Activated T-cell treated with anti-CD3 and anti-CD28 coated beads, Interleukin-2, amount 50 U/mL, for 24 hours (primary cell): ENCODE measurements at regions not wholly inside any gene's neighbourhood (a gene's known extent, or its start where the extent isn't known, plus 50 kb on each side); places are given as distances from the start of the nearest gene placed in this dataset.

ENCODE experiments used
- DNase-seq: peaks from one replicate; pipeline ENCODE4 v3.0.0-alpha.2; 2020
- H3K27ac Mint-ChIP-seq: 2 replicates; pipeline ENCODE4 v1.8.0; 2020; ENCODE audit warnings: mild to moderate bottlenecking, mixed read lengths
- H3K27me3 Mint-ChIP-seq: 2 replicates; pipeline ENCODE4 v1.8.0; 2020; ENCODE audit warnings: mixed read lengths
- H3K36me3 Mint-ChIP-seq: 2 replicates; pipeline ENCODE4 v1.8.0; 2020; ENCODE audit warnings: low read depth, mixed read lengths
- H3K4me1 Mint-ChIP-seq: 2 replicates; pipeline ENCODE4 v1.8.0; 2020; ENCODE audit warnings: low read depth, mixed read lengths
- H3K4me3 Mint-ChIP-seq: 2 replicates; pipeline ENCODE4 v1.8.0; 2020; ENCODE audit warnings: mild to moderate bottlenecking, moderate library complexity, mixed read lengths
- H3K9me3 Mint-ChIP-seq: 2 replicates; pipeline ENCODE4 v1.8.0; 2020; ENCODE audit warnings: mixed read lengths

DNA sequence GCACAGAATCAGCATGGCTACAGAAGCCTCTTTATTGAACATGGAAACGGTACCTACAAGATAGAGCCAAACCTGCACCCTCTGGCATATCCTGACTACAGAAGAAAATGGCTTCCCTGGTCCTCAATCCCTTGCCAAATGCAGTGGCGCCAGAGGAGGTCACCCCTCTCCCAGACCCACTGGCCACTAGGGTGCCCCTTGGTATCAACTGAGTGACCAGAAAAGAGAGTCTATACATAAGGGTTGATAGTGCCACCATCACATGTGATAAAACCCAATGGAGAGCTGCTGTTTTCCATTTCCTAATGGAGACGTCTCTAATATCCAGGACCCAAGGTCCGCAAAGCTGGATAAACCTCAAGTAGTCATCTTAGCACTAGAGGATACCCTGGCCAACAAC lies 52.7 kb upstream of the ALK start:
- Mint-ChIP-seq H3K4me1 (no peaks in the 10 kb centered on the region), H3K27ac (no peak overlapping the region), H3K27me3 (peaks cover 6% of the 10 kb centered on the region), H3K9me3 (no peaks in the 10 kb centered on the region), H3K36me3 (no peaks in the 10 kb centered on the region), H3K4me3 (no peak overlapping the region)
- DNase-seq = no peak

GRCh38 chr2:29977284-29977683 lies 55.9 kb upstream of the ALK start:
- no peaks in the 10 kb centered on the region for H3K36me3 Mint-ChIP-seq
- no peaks in the 10 kb centered on the region for H3K4me1 Mint-ChIP-seq
- no peak overlapping the region for H3K4me3 Mint-ChIP-seq
- H3K27me3 Mint-ChIP-seq = no peaks in the 10 kb centered on the region
- H3K9me3 Mint-ChIP-seq = no peaks in the 10 kb centered on the region
- no peak overlapping the region for H3K27ac Mint-ChIP-seq
- DNase-seq = no peak

DNA sequence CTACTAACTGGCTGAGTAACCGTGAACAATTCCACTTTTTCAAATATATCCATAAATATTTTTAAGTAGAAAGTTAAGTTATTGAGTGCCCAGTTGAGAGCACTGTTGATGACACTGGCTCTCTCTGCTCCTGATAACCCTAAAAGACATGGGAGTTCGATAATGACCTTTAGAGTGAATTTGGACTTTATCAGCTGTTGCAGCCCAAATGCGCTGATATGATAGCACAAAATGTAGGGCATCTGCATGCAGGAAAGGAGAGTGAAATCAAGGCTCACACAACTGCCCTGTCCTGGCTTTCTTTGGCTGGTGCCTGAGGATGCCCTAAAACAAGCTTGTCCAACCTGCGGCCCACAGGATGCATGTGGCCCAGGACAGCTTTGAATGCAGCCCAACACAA lies 60.0 kb upstream of the ALK start:
- no peaks in the 10 kb centered on the region for H3K9me3 Mint-ChIP-seq
- H3K27ac Mint-ChIP-seq = no peak overlapping the region
- no peak for DNase-seq
- no peaks in the 10 kb centered on the region for H3K4me1 Mint-ChIP-seq
- H3K4me3 Mint-ChIP-seq = no peak overlapping the region
- no peaks in the 10 kb centered on the region for H3K36me3 Mint-ChIP-seq
- H3K27me3 Mint-ChIP-seq = peaks cover 4% of the 10 kb centered on the region

DNA sequence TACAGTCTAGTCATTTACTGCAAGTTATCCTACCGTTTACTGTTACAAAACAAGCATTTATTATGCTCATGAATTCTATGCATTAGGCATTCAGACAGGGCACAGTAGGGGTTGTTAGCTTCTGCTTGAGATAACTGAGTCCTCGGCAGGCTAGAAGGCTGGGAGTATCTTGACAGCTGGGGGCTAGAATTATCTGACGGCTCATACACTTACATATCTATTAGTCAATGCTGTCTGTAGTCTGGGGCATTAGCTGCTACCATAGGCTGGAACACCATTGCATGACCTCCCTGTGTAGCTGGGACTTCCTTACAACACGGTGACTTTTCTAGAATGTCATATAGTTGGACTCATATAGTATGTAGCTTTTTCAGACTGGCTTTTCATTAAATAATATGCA lies 61.9 kb upstream of the ALK start:
- Mint-ChIP-seq H3K36me3 (no peaks in the 10 kb centered on the region), H3K4me3 (no peak overlapping the region), H3K27ac (no peak overlapping the region), H3K4me1 (no peaks in the 10 kb centered on the region), H3K9me3 (no peaks in the 10 kb centered on the region), H3K27me3 (peaks cover 4% of the 10 kb centered on the region)
- DNase-seq = no peak

DNA sequence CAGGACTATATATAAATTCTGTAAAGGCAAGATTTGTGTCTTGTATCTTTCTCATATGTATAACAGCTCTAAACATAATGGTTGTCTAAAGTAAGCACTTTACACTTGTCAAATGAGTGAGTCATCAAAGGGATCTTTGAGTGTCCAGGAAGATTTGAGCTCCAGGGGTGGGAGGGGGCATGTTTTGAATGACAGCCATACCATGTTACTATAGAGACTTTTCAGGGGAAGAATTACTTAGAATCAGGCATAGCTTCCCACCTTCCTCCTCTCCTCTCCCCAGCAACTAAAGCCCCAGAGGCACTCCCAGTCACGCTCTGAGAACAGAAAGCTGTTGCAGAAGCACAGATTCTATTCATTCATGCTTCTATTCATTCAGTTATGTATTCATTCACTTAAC lies 65.8 kb upstream of the ALK start:
- no peaks in the 10 kb centered on the region for H3K4me1 Mint-ChIP-seq
- no peaks in the 10 kb centered on the region for H3K36me3 Mint-ChIP-seq
- H3K4me3 Mint-ChIP-seq = no peak overlapping the region
- H3K27ac Mint-ChIP-seq = no peak overlapping the region
- DNase-seq = no peak
- peaks cover 8% of the 10 kb centered on the region for H3K27me3 Mint-ChIP-seq
- H3K9me3 Mint-ChIP-seq = no peaks in the 10 kb centered on the region

DNA sequence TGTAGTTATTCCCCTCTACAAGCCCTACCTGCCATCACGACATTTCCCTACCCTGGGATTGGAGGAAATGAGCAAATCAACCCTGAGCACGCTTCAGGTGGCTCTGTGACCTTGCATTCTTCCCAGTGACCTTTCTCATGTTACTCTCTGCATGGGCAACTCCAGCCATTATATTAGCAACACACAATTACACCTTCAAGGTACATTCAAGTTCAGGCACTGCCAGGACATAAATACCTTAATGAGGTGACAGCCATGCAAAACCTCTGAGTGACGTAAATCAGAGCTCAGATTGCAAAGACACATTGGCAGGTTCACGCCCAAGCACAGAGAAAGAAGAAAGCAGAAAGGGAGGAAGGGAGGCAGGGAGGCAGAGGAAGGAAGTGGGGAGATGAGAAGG lies 68.7 kb upstream of the ALK start:
- no peak overlapping the region for H3K4me3 Mint-ChIP-seq
- H3K27ac Mint-ChIP-seq = no peak overlapping the region
- H3K9me3 Mint-ChIP-seq = no peaks in the 10 kb centered on the region
- no peaks in the 10 kb centered on the region for H3K4me1 Mint-ChIP-seq
- no peaks in the 10 kb centered on the region for H3K36me3 Mint-ChIP-seq
- DNase-seq = no peak
- peaks cover 13% of the 10 kb centered on the region for H3K27me3 Mint-ChIP-seq

DNA sequence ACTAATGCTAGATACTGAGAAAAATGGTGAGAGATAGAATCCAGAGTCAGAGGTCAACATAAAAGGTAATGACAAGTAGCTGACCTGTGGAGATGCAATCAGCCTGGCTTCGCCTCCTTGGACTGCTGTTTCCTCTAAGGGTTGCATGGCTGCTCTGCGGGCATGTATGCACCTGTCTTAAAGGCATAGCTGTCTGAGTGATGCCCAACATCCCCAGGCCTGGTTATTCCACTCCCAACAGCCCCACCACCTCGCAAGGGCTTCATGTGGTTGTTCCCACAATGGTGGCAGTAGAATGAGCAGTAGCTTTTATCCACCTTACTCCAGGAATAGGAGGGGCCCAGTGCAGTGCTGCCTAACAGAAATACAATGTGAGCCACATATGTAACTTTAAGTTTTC lies 69.7 kb upstream of the ALK start:
- Mint-ChIP-seq H3K4me1 (no peaks in the 10 kb centered on the region), H3K27ac (no peak overlapping the region), H3K27me3 (peaks cover 15% of the 10 kb centered on the region), H3K9me3 (no peaks in the 10 kb centered on the region), H3K4me3 (no peak overlapping the region), H3K36me3 (no peaks in the 10 kb centered on the region)
- DNase-seq = no peak

GRCh38 chr2:29995241-29995640 lies 73.9 kb upstream of the ALK start:
- H3K27ac Mint-ChIP-seq = no peak overlapping the region

GRCh38 chr2:30003128-30003527 lies 81.7 kb upstream of the ALK start:
- H3K36me3 Mint-ChIP-seq = no peaks in the 10 kb centered on the region
- H3K4me3 Mint-ChIP-seq = no peak overlapping the region
- no peak for DNase-seq
- H3K9me3 Mint-ChIP-seq = peaks cover 8% of the 10 kb centered on the region
- peaks cover 8% of the 10 kb centered on the region for H3K27me3 Mint-ChIP-seq
- no peak overlapping the region for H3K27ac Mint-ChIP-seq
- no peaks in the 10 kb centered on the region for H3K4me1 Mint-ChIP-seq

More at GRCh38 chr2:29995241-29995640, 73.9 kb upstream of the ALK start:
- Mint-ChIP-seq H3K4me1 (no peaks in the 10 kb centered on the region), H3K36me3 (no peaks in the 10 kb centered on the region), H3K27me3 (peaks cover 23% of the 10 kb centered on the region), H3K4me3 (no peak overlapping the region), H3K9me3 (peaks cover 14% of the 10 kb centered on the region)
- no peak for DNase-seq

DNA sequence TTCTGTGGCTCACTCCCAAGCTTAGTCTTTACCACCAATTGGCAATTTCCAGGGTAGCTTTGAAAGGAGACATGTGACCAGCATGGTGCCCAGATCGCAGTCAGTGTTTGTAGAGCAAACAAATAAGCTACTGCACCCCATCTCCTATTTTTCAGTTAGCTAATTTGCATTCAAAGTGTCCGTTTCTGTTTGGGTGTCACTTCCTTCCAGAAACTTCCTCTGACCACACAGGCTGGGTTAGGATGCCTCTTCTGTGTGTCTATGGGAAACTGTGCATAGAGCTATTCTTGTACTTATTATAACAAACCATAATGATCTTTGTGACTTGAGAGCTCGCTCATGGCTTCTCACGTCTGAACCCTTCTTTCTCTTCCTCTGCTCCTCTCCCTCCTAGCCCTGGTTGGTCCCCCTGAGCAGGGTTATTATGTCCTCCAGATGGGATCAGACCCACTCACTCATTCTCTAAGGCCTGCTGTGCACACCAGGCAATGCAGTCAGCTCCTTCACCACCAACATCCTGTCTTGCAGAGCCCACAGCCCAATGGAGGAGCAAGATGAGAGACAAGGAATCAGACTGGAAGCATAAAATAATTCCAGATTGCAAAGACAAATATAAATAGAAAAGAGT lies 101.2 kb upstream of the ALK start:
- H3K4me1 Mint-ChIP-seq = no peaks in the 10 kb centered on the region
- no peak for DNase-seq
- H3K9me3 Mint-ChIP-seq = no peaks in the 10 kb centered on the region
- H3K36me3 Mint-ChIP-seq = no peaks in the 10 kb centered on the region
- H3K4me3 Mint-ChIP-seq = no peak overlapping the region
- no peak overlapping the region for H3K27ac Mint-ChIP-seq
- H3K27me3 Mint-ChIP-seq = peaks cover 13% of the 10 kb centered on the region

- DNase-seq = no peak
- H3K27ac Mint-ChIP-seq = no peak overlapping the region
- H3K4me3 Mint-ChIP-seq = no peak overlapping the region
- H3K27me3 Mint-ChIP-seq = peaks cover 13% of the 10 kb centered on the region
- H3K4me1 Mint-ChIP-seq = no peaks in the 10 kb centered on the region
- H3K36me3 Mint-ChIP-seq = no peaks in the 10 kb centered on the region
- no peaks in the 10 kb centered on the region for H3K9me3 Mint-ChIP-seq
These were observed 102.9 kb upstream of the ALK start for GRCh38 chr2:30024281-30024680.

GRCh38 chr2:30026091-30027055 lies 105.0 kb upstream of the ALK start:
- H3K27ac Mint-ChIP-seq = no peak overlapping the region
- no peak overlapping the region for H3K4me3 Mint-ChIP-seq
- no peaks in the 10 kb centered on the region for H3K4me1 Mint-ChIP-seq
- DNase-seq = no peak
- H3K9me3 Mint-ChIP-seq = no peaks in the 10 kb centered on the region
- peaks cover 19% of the 10 kb centered on the region for H3K27me3 Mint-ChIP-seq
- H3K36me3 Mint-ChIP-seq = no peaks in the 10 kb centered on the region

GRCh38 chr2:30029804-30030203 lies 108.4 kb upstream of the ALK start:
- peaks cover 22% of the 10 kb centered on the region for H3K27me3 Mint-ChIP-seq
- no peak overlapping the region for H3K4me3 Mint-ChIP-seq
- H3K36me3 Mint-ChIP-seq = no peaks in the 10 kb centered on the region
- no peak overlapping the region for H3K27ac Mint-ChIP-seq
- DNase-seq = no peak
- no peaks in the 10 kb centered on the region for H3K9me3 Mint-ChIP-seq
- no peaks in the 10 kb centered on the region for H3K4me1 Mint-ChIP-seq

DNA sequence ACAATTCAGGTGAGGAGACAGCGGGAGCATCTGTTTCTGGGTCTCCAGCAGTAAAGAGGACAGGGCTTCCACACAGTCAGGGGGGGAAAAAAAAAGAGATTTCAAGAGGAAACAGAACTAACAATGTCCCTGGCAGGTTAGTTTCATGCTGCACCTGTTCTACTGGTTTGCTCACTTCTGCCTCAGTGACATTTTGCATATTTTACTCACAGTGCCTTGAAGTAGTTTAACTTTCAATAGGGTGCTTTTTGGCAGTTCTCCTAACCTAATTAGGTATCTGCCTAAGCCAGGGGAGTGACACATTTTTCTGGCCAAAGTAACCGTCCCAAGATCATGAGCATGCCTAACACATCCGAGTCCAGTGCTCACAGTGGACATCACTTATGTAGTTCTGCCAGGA lies 109.0 kb upstream of the ALK start:
- no peaks in the 10 kb centered on the region for H3K4me1 Mint-ChIP-seq
- H3K9me3 Mint-ChIP-seq = no peaks in the 10 kb centered on the region
- no peaks in the 10 kb centered on the region for H3K36me3 Mint-ChIP-seq
- no peak overlapping the region for H3K4me3 Mint-ChIP-seq
- no peak for DNase-seq
- no peak overlapping the region for H3K27ac Mint-ChIP-seq
- H3K27me3 Mint-ChIP-seq = peaks cover 22% of the 10 kb centered on the region

DNA sequence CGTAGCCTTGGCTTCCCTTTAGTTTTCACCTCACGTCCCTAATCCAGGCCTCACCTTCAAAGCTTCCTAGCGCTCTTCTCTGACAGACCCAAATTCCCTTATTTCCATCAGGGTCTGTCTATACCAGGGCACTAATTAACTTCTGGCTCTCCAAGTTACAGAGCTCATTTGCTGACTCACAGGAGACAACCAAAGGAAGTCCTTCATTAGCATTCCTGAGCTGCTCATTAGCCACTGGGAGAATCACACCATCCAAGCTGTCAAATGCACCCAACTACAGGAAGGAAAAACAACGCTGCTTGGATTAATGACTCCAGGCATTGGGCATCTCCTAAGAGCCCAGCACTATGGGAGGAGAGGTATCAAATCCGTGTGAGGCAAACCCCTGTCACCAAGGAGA lies 109.8 kb upstream of the ALK start:
- Mint-ChIP-seq H3K36me3 (no peaks in the 10 kb centered on the region), H3K27me3 (peaks cover 18% of the 10 kb centered on the region), H3K4me3 (no peak overlapping the region), H3K27ac (no peak overlapping the region), H3K9me3 (no peaks in the 10 kb centered on the region), H3K4me1 (no peaks in the 10 kb centered on the region)
- no peak for DNase-seq
